ENCODE measurements at regions not wholly inside any gene's neighbourhood (a gene's known extent, or its start where the extent isn't known, plus 50 kb on each side); places are given as distances from the start of the nearest gene placed in this dataset.

DNA sequence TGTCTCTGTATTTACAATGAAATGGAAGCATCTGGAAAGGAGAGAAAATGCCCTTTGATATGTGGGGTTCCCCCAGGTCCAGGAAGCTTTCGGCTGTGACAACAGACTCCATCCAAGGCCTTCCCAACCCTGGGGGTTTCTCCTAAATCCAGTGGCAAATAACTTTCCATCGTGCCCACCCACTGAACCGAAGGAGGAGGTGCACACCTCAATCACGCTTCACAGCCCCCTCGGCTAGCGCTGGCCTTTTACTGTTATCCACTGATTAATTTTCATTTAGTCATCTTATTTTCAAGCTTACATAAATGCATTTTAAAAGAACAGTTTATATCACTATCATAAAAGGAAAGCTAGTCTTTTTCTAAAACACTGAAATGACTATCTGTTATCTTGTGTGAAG lies 286.8 kb upstream of the ZMIZ1 start:
- Histone ChIP-seq H3K36me3 (replicated peaks; ENCODE audit: control insufficient read depth, insufficient read depth, low read length) (no peaks in the 10 kb centered on the region), H3K4me3 (ENCODE audit: insufficient read depth, low read depth, low read length) (no peak overlapping the region), H3K27me3 (ENCODE audit: control insufficient read depth, insufficient read depth, low read length) (no peaks in the 10 kb centered on the region; the same call in 1 of the 2 replicates)
- DNase-seq: no peak

- Histone ChIP-seq H3K27me3 (ENCODE audit: control insufficient read depth, insufficient read depth, low read length) (no peaks in the 10 kb centered on the region; the same call in 1 of the 2 replicates), H3K36me3 (replicated peaks; ENCODE audit: control insufficient read depth, insufficient read depth, low read length) (no peaks in the 10 kb centered on the region), H3K4me3 (ENCODE audit: insufficient read depth, low read depth, low read length) (no peak overlapping the region)
- no peak for DNase-seq
Observed at GRCh38 chr10:78782441-78782840, 286.3 kb upstream of the ZMIZ1 start.

DNA sequence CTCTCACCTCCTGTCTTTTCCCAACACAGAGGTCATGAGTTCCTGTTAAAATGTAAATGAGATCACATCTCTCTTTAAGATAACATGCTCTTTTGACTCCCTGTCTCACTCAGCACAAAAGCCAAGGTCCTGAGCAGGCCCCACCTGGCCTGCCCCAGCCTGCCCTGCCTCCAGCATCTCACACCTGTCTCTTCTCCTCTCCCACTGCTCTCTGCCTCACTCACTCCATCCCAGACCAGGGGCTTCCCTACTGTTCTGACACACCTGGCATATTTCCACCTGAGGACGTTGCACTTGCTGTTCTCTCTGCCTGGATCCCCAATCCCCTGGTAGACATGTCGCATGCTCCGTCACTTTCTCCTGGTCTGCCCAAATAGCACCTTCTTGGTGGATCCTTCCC lies 285.0 kb upstream of the ZMIZ1 start:
- DNase-seq: no peak
- no peaks in the 10 kb centered on the region for H3K36me3 ChIP-seq (replicated peaks; ENCODE audit: control insufficient read depth, insufficient read depth, low read length)
- H3K4me3 ChIP-seq (ENCODE audit: insufficient read depth, low read depth, low read length): no peak overlapping the region
- no peaks in the 10 kb centered on the region for H3K27me3 ChIP-seq (ENCODE audit: control insufficient read depth, insufficient read depth, low read length)

- no peak for DNase-seq
- Histone ChIP-seq H3K36me3 (replicated peaks; ENCODE audit: control insufficient read depth, insufficient read depth, low read length) (no peaks in the 10 kb centered on the region), H3K4me3 (ENCODE audit: insufficient read depth, low read depth, low read length) (no peak overlapping the region), H3K27me3 (ENCODE audit: control insufficient read depth, insufficient read depth, low read length) (no peaks in the 10 kb centered on the region)
Observed at GRCh38 chr10:78784546-78784945, 284.2 kb upstream of the ZMIZ1 start.

DNA sequence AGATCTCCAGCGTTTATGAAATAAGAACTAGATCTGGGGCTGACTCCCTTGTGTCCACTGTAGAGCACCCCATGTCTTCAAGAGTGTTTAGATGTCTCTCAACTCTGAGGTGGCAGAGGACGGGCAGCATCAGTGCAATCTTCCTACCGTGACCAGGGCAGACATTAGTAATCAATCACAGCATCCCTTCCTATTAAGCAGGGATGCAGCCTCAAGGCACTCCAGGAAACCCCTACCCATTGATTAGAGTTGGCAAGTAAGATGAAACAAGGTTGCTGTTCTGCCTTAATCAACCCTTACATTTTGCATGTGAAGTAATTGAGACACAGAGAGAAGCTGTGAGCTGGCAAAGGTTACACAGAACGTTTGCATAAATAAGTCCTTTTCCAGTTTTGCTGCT lies 283.7 kb upstream of the ZMIZ1 start:
- no peaks in the 10 kb centered on the region for H3K36me3 ChIP-seq (replicated peaks; ENCODE audit: control insufficient read depth, insufficient read depth, low read length)
- H3K4me3 ChIP-seq (ENCODE audit: insufficient read depth, low read depth, low read length): no peak overlapping the region
- no peaks in the 10 kb centered on the region for H3K27me3 ChIP-seq (ENCODE audit: control insufficient read depth, insufficient read depth, low read length)
- no peak for DNase-seq

DNA sequence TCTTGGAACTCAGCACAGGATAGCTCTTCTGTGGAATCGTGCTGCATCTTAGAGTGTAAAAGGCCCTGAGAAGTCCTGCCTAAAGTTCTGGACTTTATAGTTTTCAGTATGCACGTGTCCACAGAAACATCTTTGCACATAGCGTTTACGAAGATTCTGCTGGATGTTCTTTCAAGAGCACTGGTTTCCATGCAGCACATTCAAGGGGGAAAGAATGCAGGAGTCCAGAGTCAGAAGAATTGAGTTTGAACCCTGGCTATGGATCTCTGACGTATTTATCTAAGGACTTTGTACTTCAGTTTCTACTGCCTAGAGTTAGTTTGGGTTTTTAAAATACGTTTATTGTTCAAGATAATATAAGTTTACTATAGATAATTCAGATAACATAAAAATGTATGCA lies 282.8 kb upstream of the ZMIZ1 start:
- DNase-seq: no peak
- Histone ChIP-seq H3K4me3 (ENCODE audit: insufficient read depth, low read depth, low read length) (no peak overlapping the region), H3K27me3 (ENCODE audit: control insufficient read depth, insufficient read depth, low read length) (no peaks in the 10 kb centered on the region), H3K36me3 (replicated peaks; ENCODE audit: control insufficient read depth, insufficient read depth, low read length) (no peaks in the 10 kb centered on the region)

DNA sequence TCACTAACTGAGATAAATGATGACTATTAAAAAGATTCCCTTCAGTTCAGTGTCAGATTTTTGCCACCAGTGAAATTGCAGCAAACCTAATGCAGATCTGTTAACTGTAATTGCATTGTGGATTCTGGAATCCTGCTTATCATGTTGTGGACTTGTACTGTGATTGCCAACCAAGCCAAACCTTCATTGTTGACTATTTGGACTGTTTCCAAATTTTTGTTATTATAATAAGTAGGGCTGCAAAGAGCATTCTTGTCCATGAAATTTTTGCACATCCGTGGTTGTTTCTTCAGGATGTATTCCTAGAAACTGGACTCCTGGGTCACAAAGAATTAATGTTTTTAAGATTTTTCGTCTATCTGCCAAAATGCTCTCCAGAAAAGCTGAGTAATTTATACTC lies 281.6 kb upstream of the ZMIZ1 start:
- no peak for DNase-seq
- Histone ChIP-seq H3K27me3 (ENCODE audit: control insufficient read depth, insufficient read depth, low read length) (no peaks in the 10 kb centered on the region), H3K36me3 (replicated peaks; ENCODE audit: control insufficient read depth, insufficient read depth, low read length) (no peaks in the 10 kb centered on the region), H3K4me3 (ENCODE audit: insufficient read depth, low read depth, low read length) (no peak overlapping the region)

DNA sequence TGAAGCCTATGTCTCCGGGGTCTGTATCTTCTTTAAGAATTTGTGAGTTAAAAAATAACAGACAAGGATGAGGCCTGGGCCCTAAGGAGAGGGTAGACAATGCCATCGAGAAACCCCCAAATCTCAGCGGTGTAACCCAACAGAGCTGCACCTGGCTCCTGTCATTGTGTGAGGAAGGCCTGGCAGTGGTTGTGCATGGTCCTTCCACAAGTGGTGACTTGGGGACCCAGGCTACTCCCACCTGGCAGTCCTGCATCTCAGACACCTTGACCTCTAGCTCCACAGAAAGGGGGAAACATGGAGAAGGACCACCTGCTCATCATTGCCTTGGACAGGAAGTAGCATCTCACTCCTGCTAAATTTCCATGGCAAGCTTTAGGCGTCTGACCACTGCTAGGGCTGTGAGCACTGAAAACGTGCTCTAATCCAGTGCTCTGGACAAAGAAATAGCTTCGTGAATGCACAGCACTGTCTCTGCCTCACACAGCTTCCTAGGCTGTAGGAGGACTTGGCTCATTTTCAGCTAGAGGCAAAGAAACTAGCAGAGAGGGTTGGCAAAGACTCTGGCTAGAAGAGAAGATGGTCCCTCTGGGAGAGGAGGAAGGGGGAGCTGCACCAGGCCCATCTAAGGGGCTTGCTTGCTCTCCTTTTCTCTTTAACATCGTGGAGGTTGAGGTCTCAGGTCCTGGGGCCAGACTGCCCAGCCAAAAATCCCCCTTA lies 273.9 kb upstream of the ZMIZ1 start:
- Histone ChIP-seq H3K4me3 (ENCODE audit: insufficient read depth, low read depth, low read length) (no peak overlapping the region), H3K36me3 (replicated peaks; ENCODE audit: control insufficient read depth, insufficient read depth, low read length) (no peaks in the 10 kb centered on the region), H3K27me3 (ENCODE audit: control insufficient read depth, insufficient read depth, low read length) (no peaks in the 10 kb centered on the region)
- no peak for DNase-seq

- DNase-seq: no peak
- Histone ChIP-seq H3K4me3 (ENCODE audit: insufficient read depth, low read depth, low read length) (no peak overlapping the region), H3K27me3 (ENCODE audit: control insufficient read depth, insufficient read depth, low read length) (no peaks in the 10 kb centered on the region), H3K36me3 (replicated peaks; ENCODE audit: control insufficient read depth, insufficient read depth, low read length) (no peaks in the 10 kb centered on the region)
Observed at GRCh38 chr10:78798976-78799730, 269.6 kb upstream of the ZMIZ1 start.

- no peaks in the 10 kb centered on the region; the same call in 1 of the 2 replicates for H3K27me3 ChIP-seq (ENCODE audit: control insufficient read depth, insufficient read depth, low read length)
- no peaks in the 10 kb centered on the region for H3K36me3 ChIP-seq (replicated peaks; ENCODE audit: control insufficient read depth, insufficient read depth, low read length)
- no peak for DNase-seq
- H3K4me3 ChIP-seq (ENCODE audit: insufficient read depth, low read depth, low read length): no peak overlapping the region
Observed at GRCh38 chr10:78800006-78800405, 268.8 kb upstream of the ZMIZ1 start.

DNA sequence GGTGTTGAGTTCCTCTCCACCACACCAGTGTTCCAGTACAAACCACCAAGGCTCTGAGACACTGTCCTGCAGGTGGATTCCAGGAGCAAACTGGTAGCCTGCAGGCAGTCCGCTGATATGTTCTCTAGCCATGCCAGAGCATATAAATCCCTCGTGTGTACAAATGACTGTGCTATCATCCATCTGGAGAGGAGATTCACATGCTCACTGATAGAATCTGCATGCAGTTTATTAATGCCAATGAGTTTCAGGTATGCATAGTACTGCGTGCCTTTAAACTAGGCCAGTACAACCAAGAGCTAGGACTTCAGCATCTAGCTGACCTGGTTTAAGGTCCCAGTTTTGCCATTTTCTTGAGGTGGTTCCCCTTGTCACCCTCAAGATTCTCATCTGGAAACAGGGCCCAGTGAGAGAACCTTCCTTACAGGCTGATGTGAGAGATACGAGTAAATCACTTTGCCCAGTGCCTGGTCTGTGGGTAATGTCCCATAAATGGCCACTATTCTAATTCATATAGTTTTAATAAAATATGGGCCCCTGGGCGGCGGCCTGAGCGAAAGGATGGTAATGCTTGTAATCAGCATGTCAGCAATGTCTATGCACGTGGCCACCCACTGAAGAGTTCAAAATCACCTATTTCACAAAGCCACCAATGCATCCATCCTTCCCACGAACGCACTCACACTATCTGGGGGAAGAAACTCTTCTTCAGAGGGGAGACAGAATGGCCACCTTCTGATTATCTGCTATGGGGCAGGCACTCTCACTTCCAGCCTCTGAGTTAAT lies 268.0 kb upstream of the ZMIZ1 start:
- no peaks in the 10 kb centered on the region; the same call in 1 of the 2 replicates for H3K27me3 ChIP-seq (ENCODE audit: control insufficient read depth, insufficient read depth, low read length)

GRCh38 chr10:78802431-78802830 lies 266.3 kb upstream of the ZMIZ1 start:
- Histone ChIP-seq H3K27me3 (ENCODE audit: control insufficient read depth, insufficient read depth, low read length) (no peaks in the 10 kb centered on the region; the same call in 1 of the 2 replicates), H3K36me3 (replicated peaks; ENCODE audit: control insufficient read depth, insufficient read depth, low read length) (no peaks in the 10 kb centered on the region), H3K4me3 (ENCODE audit: insufficient read depth, low read depth, low read length) (no peak overlapping the region)
- no peak for DNase-seq

More for the DNA sequence above, 268.0 kb upstream of the ZMIZ1 start:
- Histone ChIP-seq H3K4me3 (ENCODE audit: insufficient read depth, low read depth, low read length) (no peak overlapping the region), H3K36me3 (replicated peaks; ENCODE audit: control insufficient read depth, insufficient read depth, low read length) (no peaks in the 10 kb centered on the region)
- DNase-seq: no peak

DNA sequence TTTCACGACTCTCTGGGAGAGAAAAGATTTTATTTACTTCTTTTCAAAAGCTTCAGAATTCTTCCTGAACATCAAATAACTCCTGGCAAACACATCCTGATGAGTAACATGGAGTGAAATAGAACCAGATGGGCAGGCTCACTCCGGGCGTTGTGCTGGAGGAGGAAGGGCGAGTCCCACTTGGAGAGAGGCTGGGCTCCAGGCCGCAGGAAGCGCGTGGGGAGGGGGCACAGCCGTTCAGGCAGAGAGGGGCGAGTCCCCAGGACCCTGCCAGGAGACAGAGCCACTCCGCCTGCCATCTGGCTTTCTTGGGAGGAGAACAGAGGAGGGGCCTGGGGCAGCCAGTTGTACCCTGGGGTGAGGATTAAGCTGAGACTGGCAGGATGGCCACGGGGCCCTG lies 265.9 kb upstream of the ZMIZ1 start:
- Histone ChIP-seq H3K4me3 (ENCODE audit: insufficient read depth, low read depth, low read length) (no peak overlapping the region), H3K27me3 (ENCODE audit: control insufficient read depth, insufficient read depth, low read length) (no peaks in the 10 kb centered on the region; the same call in 1 of the 2 replicates), H3K36me3 (replicated peaks; ENCODE audit: control insufficient read depth, insufficient read depth, low read length) (no peaks in the 10 kb centered on the region)
- DNase-seq: peak; percentile 55

- no peak for DNase-seq
- Histone ChIP-seq H3K36me3 (replicated peaks; ENCODE audit: control insufficient read depth, insufficient read depth, low read length) (no peaks in the 10 kb centered on the region), H3K27me3 (ENCODE audit: control insufficient read depth, insufficient read depth, low read length) (no peaks in the 10 kb centered on the region; the same call in 1 of the 2 replicates), H3K4me3 (ENCODE audit: insufficient read depth, low read depth, low read length) (no peak overlapping the region)
Observed at GRCh38 chr10:78803710-78804109, 265.1 kb upstream of the ZMIZ1 start.

Measured in H7 (cell line).